Adrenal gland (tissue), 5 donors: ENCODE measurements at regions not wholly inside any gene's neighbourhood (a gene's known extent, or its start where the extent isn't known, plus 50 kb on each side); places are given as distances from the start of the nearest gene placed in this dataset.

Experiments used
- POLR2A ChIP-seq, 2 donors: fragments of 450-650 bp; IDR thresholded peaks; one replicate each; pipeline ENCODE4 v1.6.1; 2017; ENCODE audit warnings: antibody characterized with exemption in 2 of 2, mild to moderate bottlenecking in 2 of 2, moderate library complexity in 1 of 2
- TF ChIP-seq, protein P1 (sequence below), 6 experiments: fragments of 450-650 bp in 4 of 6; fragments of 200-600 bp in 2 of 6; sonication (generic) in 1 of 6; IDR thresholded peaks; 1 replicate in 5 of 6; 2 replicates in 1 of 6; pipeline versions ENCODE4 v1.5.1 to v1.8.0; 2016 to 2021; ENCODE audit warnings: antibody characterized with exemption in 6 of 6, mild to moderate bottlenecking in 2 of 6, moderate library complexity in 1 of 6
- donor health status: DM: no; HTN: no; CAD: no.

DNA sequence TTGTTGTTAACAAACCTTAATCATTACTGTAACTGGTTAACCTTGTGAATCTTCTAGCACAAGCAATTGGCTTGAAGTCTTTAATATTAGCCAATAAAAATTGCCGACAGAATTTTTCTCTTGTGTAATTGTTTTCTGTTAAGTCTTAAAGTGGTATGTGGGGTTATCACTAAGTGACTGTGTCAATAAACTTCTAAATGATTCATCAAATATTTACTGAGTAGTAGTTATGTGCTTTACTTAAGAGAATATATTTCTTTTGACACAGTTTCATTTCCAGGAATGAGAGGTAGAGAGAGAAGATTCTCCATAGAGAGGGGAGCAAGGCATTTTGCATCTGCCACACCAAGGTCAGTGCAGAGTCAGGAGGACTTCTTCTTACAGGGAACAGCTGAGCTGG lies 2361.6 kb upstream of the AGA start:
- TF ChIP-seq, protein P1, sequence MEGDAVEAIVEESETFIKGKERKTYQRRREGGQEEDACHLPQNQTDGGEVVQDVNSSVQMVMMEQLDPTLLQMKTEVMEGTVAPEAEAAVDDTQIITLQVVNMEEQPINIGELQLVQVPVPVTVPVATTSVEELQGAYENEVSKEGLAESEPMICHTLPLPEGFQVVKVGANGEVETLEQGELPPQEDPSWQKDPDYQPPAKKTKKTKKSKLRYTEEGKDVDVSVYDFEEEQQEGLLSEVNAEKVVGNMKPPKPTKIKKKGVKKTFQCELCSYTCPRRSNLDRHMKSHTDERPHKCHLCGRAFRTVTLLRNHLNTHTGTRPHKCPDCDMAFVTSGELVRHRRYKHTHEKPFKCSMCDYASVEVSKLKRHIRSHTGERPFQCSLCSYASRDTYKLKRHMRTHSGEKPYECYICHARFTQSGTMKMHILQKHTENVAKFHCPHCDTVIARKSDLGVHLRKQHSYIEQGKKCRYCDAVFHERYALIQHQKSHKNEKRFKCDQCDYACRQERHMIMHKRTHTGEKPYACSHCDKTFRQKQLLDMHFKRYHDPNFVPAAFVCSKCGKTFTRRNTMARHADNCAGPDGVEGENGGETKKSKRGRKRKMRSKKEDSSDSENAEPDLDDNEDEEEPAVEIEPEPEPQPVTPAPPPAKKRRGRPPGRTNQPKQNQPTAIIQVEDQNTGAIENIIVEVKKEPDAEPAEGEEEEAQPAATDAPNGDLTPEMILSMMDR (IDR thresholded peaks at IDR 0.05) = no peak
- no peak for TF ChIP-seq POLR2A (IDR thresholded peaks at IDR 0.05)
